ENCODE measurements at regions not wholly inside any gene's neighbourhood (a gene's known extent, or its start where the extent isn't known, plus 50 kb on each side); places are given as distances from the start of the nearest gene placed in this dataset.
"Not testable (repeated sequence)": the region's sequence is repeated elsewhere in the genome, so short reads cannot be mapped to it uniquely, and the experiment has no call there.

DNA sequence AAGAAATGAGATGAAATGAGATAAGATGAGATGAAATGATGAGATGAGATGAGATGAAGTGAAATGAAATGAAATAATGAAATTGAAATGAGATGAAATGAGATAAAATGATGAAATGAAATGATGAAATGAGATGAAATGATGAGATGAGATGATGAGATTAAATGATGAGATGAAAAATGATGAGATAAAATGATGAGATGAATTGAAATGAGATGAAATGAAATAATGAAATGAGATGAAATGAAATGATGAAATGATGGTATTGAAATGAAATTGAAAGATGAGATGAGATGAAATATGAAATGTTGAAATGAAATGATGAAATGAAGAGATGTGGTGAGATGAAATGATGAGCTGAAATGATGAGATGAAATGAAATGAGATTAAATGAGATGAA, 231.0 kb downstream of the GOLGA6L6 start:
- H3K27me3 ChIP-seq: no peaks in the 10 kb centered on the region
- no peaks in the 10 kb centered on the region for H3K9me3 ChIP-seq
- H3K4me3 ChIP-seq: no peak overlapping the region
- H3K36me3 ChIP-seq: no peaks in the 10 kb centered on the region
- no peak for DNase-seq (ENCODE audit: low spot score in 2 of 2)
- H3K27ac ChIP-seq: no peak overlapping the region
- no peak for TF ChIP-seq EP300 (IDR thresholded peaks at IDR 0.05)
- TF ChIP-seq, protein P1, sequence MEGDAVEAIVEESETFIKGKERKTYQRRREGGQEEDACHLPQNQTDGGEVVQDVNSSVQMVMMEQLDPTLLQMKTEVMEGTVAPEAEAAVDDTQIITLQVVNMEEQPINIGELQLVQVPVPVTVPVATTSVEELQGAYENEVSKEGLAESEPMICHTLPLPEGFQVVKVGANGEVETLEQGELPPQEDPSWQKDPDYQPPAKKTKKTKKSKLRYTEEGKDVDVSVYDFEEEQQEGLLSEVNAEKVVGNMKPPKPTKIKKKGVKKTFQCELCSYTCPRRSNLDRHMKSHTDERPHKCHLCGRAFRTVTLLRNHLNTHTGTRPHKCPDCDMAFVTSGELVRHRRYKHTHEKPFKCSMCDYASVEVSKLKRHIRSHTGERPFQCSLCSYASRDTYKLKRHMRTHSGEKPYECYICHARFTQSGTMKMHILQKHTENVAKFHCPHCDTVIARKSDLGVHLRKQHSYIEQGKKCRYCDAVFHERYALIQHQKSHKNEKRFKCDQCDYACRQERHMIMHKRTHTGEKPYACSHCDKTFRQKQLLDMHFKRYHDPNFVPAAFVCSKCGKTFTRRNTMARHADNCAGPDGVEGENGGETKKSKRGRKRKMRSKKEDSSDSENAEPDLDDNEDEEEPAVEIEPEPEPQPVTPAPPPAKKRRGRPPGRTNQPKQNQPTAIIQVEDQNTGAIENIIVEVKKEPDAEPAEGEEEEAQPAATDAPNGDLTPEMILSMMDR (IDR thresholded peaks at IDR 0.05): no peak
- no peak for TF ChIP-seq POLR2A (IDR thresholded peaks at IDR 0.05)
- H3K4me1 ChIP-seq: no peaks in the 10 kb centered on the region

DNA sequence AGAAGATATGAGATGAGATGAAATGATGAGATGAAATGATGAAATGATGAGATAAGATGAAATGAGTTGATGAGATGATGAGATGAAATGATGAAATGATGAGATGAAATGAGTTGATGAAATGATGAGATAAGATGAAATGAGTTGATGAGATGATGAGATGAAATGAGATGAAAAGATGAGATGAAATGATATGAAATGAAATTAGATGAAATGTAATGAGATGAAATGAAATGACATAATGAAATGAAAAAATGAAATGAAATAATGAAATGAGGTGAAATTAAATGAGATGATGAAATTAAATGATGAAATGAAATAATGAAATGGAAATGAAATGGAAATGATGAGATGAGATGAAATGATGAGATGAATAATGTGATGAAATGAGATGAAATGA, 231.6 kb downstream of the GOLGA6L6 start:
- DNase-seq (ENCODE audit: low spot score in 2 of 2); H3K4me3 ChIP-seq; H3K36me3 ChIP-seq; H3K9me3 ChIP-seq; H3K27me3 ChIP-seq; H3K27ac ChIP-seq; H3K4me1 ChIP-seq: not testable (repeated sequence)

DNA sequence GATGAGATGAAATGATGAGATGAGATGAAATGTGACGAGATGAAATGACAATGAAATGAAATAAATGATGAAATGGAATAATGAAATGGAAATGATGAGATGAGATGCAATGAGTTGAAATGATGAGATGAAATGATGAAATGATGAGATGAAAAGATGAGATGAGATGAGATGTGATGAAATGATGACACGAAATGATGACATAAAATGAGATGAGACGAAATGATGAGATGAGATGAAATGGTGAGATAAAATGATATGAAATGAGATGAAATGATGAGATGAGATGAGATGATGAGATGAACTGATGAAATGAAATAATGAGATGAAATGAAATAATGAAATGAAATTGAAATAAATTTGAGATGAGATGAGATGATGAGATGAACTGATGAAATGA, 232.2 kb downstream of the GOLGA6L6 start:
- H3K27ac ChIP-seq; H3K4me3 ChIP-seq; DNase-seq (ENCODE audit: low spot score in 2 of 2); H3K4me1 ChIP-seq; H3K9me3 ChIP-seq; H3K27me3 ChIP-seq; H3K36me3 ChIP-seq: not testable (repeated sequence)
- 64 to 79% methylated on average over 3 of the region's 3 CpGs for WGBS, 2 donors

DNA sequence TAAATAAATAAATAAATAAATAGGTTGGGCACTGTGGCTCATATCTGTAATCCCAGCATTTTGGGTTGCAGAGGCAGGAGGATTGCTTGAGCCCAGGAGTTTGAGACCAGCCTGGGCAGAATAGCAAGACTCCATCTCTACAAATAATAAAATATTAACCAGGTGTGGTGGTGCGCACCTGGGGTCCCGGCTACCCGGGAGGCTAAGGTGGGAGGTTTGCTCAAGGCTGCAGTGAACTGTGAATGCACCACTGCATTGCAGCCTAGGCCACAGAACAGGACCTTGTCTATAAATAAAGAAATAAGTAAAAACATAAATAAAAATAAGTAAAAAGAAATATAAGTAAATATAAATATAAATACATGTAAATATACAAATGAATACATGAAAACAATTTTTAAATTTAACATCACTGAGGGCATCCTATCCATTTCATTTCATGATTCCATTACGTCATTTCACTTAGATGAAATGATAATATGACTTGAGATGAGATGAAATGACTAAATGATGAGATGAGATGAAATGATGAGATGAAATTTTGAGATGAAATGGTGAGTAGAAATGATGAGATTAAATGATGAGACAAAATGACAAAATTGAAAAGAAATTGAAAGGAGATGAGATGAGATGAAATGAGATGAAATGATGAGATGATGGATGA, 233.4 kb downstream of the GOLGA6L6 start:
- not testable (repeated sequence) for H3K9me3 ChIP-seq; H3K27ac ChIP-seq; H3K4me1 ChIP-seq; H3K27me3 ChIP-seq; DNase-seq (ENCODE audit: low spot score in 2 of 2); H3K36me3 ChIP-seq; H3K4me3 ChIP-seq
- 77 to 85% methylated on average over 4 of the region's 4 CpGs for WGBS, 2 donors

DNA sequence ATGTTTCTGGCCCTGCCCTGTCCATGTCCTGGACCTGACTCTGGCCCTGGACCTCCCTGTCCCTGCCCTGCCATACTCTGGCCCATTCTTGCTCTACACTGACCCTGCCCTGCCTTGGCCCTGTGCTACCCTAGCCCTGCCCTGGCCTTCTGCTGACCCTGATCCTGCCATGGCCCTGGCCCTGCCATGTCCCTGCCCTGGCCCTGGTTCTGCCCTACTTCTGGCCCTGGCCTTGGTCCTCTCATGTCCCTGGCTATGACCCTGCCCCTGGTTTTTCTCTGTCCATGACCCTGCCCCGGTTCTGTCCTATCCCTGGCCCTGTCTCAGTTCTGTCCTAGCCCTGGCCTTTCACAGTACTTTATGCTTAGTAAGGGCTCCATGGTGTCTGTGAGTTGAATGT, 234.5 kb downstream of the GOLGA6L6 start:
- 50 to 73% methylated on average over 1 of the region's 1 CpG for WGBS, 2 donors
- DNase-seq (ENCODE audit: low spot score in 2 of 2); H3K9me3 ChIP-seq; H3K27ac ChIP-seq; H3K4me1 ChIP-seq; H3K27me3 ChIP-seq; H3K36me3 ChIP-seq; H3K4me3 ChIP-seq: not testable (repeated sequence)

DNA sequence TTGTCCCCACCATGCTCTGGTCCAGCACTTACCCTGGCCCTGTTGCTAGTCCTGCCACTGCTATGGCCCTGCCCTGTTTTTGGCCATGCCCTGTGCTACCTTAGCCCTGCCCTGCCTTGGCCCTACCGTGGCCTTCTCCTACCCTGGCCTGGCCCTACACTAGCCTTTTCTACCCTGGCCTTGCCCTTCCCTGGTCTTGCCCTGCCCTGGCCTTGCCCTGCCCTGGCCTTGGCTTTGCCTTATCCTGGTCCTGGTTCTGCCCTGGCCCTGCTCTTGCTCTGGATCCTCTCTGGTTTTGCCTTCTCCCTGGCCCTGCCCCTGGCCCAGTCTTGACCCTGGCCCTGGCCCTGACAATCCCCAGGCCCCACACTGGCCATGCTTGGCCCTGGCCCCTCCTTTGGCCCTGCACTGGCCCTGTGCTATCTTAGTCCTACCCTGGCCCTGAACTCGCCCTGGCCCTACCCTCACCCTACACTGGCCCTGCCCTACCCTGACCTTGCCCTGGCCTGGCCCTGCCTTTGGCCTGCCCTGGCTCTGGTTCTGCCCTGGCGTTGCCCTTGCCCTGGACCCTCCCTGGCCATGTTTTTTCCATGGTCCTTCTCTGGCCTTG, 235.0 kb downstream of the GOLGA6L6 start:
- DNase-seq (ENCODE audit: low spot score in 2 of 2); H3K27me3 ChIP-seq; H3K4me1 ChIP-seq; H3K36me3 ChIP-seq; H3K4me3 ChIP-seq; H3K9me3 ChIP-seq; H3K27ac ChIP-seq: not testable (repeated sequence)
- WGBS, 2 donors: 51 to 57% methylated on average over 3 of the region's 3 CpGs

DNA sequence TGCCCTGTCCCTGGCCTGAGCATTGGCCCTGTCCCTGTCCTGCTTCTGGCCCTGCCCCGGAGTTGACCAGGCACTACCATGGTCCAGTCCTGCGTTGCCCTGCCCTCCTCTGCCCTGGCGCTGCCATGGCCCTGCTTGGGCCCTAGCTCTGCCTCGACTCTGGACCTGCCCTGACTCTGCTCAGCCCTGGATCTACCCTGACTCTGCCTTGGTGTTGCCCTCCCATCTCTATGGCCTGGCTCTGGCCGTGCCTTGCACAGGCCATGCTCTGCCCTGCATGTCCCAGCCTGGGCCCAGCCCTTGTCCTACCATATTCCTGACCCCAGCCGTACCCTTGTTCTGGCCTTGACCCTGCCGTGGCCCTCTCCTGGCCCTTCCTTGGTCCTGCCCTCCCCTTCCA, 235.7 kb downstream of the GOLGA6L6 start:
- WGBS, 2 donors: 74 to 76% methylated on average over 3 to 7 of the region's 7 CpGs
- H3K4me3 ChIP-seq; H3K4me1 ChIP-seq; DNase-seq (ENCODE audit: low spot score in 2 of 2); H3K9me3 ChIP-seq; H3K27me3 ChIP-seq; H3K36me3 ChIP-seq; H3K27ac ChIP-seq: not testable (repeated sequence)

DNA sequence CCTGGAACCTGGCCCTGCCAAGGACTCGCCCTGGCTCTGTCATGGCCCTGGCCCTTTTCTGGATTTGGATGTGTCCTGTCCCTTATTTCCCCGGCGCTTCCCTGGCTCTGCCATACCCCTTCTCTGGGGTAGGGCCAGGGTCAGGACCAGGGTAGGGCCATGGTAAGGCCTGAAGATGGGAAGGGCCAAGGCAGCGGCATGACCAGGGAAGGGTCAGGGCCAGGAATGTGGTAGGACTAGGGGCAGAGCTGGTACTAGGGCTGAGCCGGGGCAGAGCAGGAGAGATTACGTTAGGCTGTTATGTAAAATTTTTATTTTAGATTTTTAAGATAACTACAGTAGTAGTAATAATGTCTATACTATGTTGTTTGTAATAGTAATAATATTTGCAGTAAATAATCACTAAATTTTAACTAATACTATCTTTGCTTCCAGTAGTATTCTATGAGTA, 236.6 kb downstream of the GOLGA6L6 start:
- not testable (repeated sequence) for H3K27ac ChIP-seq; H3K4me1 ChIP-seq; H3K36me3 ChIP-seq; DNase-seq (ENCODE audit: low spot score in 2 of 2); H3K4me3 ChIP-seq; H3K9me3 ChIP-seq; H3K27me3 ChIP-seq
- WGBS, 2 donors: 79 to 93% methylated on average over 6 of the region's 6 CpGs

DNA sequence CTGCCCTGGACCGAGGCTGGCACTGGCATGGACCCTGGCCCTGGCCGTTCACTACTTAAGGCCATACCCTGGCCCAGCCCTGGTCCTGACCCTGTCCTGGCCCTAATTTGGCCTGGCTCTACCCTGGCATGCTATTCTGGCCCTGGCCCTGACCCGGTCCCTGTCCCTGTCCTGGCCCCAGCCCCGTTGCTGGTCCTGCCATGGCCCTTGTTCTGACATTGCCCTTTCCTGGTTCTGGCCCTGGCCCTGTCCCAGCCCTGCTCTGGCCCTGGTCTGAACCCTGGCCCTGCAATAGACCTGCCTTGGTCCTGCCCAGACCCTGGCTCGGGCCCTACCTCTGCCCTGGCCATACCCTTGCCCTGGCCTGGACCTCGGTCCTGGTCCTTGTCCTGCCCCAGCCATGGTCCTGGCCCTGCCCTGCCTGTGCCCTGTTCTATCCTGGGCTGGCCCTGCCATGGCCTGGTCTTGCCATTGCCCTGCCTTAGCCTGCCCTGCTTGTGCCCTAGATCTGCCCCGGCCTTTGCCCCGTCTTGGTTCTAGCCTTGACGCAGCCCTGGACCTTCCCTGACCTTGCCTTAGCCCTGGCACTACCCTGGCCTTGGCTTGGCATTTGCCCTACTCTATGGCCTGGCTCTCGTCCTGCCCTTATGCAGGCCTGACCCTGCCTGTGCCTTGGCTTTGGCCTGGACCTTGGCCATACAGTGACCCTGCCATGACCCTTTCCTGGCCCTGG, 237.2 kb downstream of the GOLGA6L6 start:
- not testable (repeated sequence) for H3K4me1 ChIP-seq; H3K27ac ChIP-seq; H3K36me3 ChIP-seq; H3K4me3 ChIP-seq; DNase-seq (ENCODE audit: low spot score in 2 of 2); H3K9me3 ChIP-seq; H3K27me3 ChIP-seq
- WGBS, 2 donors: 76 to 81% methylated on average over 8 to 9 of the region's 10 CpGs

DNA sequence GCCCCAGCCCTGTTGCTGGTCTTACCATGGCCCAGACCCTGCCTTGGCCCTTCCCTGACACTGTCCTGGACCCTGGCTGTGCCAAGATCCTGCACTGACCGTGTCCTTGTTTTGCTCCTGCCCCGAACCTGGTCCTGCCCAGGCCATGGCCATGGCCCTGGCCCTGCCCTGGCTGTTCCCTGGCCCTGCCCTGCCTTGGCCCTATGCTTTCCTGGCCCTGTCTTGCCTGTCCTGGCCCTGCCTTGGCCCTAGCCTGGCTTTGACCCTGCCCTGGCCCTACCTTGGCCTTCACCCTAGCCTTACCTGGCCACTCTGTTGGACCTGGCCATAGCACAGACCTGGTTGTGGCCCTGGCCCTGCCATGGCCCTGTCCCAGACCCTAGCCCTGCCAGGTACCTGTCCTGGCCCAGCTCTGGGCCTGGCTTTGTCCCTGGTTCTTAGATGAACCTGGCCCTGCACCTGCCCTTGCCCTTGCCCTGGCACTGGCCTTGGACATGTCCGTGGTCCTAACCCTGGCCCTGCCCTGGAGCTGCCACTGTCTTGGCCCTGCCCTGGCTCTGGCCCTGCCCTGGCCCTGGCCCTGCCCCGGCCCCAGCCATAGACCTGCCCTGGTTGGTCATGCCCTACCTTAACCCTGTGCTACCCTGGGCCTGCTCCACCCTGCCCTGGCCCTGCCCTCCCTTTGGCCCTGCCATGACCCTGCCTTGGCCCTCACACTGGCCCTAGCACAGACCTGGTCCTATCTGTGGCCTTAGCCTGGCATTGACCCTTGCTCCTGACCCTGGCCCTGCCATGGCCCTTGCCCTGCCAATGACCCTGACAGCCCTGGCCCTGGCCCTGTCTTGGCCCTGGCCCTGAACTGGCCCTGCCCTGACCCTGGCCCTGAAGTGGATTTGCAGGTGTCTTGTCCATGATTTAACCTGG, 238.1 kb downstream of the GOLGA6L6 start:
- H3K4me1 ChIP-seq; H3K36me3 ChIP-seq; H3K4me3 ChIP-seq; H3K27ac ChIP-seq; H3K9me3 ChIP-seq; H3K27me3 ChIP-seq; DNase-seq (ENCODE audit: low spot score in 2 of 2): not testable (repeated sequence)
- WGBS, 2 donors: 73 to 80% methylated on average over 4 of the region's 4 CpGs

DNA sequence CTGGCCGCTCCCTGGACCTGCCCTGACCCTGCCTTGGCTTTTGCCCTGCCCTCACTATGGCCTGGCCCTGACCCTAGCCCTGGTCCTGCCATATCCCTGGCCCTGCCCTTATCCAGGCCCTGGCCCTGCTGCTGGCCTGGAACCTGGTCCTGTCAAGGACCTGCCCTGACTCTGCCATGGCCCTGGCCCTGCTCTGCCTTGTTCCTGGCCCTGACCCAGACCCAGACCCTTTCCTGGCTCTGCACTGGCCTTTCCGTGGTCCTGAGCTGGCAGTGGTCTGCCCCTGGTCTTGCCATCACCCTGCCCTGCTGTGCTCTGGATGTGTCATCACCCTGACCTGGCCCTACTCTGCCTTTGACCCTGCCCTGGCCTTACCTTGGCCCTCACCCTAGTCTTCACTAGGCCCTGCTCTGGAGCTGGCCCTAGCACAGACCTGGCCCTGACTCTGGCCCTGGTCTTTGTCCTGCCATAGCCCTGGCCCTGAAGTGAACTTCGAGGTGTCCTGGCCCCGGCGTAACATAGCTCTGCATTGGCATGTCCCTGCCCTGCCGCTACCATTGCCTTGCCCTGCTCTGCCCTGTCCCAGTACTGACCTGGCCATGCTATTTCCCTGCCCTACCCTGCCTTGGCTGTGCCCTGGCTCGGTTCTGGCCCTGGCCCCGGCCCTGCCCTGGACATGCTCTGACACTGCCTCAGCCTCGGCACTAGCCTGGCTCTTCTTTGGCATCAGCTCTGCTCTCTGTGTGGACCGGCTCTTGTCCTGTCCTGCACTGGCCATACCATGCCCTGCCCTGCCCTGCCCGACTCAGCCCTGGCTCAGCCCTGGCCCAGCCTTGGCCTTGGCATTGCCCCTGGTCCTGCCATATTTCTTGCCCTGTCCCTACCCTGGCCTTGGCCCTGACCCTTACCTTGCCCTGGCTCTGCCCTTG, 239.2 kb downstream of the GOLGA6L6 start:
- H3K27me3 ChIP-seq; H3K27ac ChIP-seq; DNase-seq (ENCODE audit: low spot score in 2 of 2); H3K36me3 ChIP-seq; H3K4me3 ChIP-seq; H3K9me3 ChIP-seq; H3K4me1 ChIP-seq: not testable (repeated sequence)
- WGBS, 2 donors: 87 to 88% methylated on average over 10 of the region's 11 CpGs
